ENCODE measurements at regions not wholly inside any gene's neighbourhood (a gene's known extent, or its start where the extent isn't known, plus 50 kb on each side); places are given as distances from the start of the nearest gene placed in this dataset.

- TF ChIP-seq TAF1 (IDR thresholded peaks at IDR 0.05; ENCODE audit: borderline replicate concordance, low read depth, low read length) (no peak), REST (IDR thresholded peaks at IDR 0.05; ENCODE audit: low read depth, low read length) (no peak), EZH2phosphoT487 (IDR thresholded peaks at IDR 0.05; ENCODE audit: borderline replicate concordance, low read depth) (no peak), CTCF (IDR thresholded peaks at IDR 0.05) (no peak), JUND (IDR thresholded peaks at IDR 0.05) (no peak), PBX3 (IDR thresholded peaks at IDR 0.05) (no peak), MAX (IDR thresholded peaks at IDR 0.05; ENCODE audit: low read depth) (no peak), SIN3A (IDR thresholded peaks at IDR 0.05; ENCODE audit: borderline replicate concordance, low read depth, low read length) (no peak), USF2 (IDR thresholded peaks at IDR 0.05; ENCODE audit: borderline replicate concordance, low read depth, low read length) (no peak), RXRA (IDR thresholded peaks at IDR 0.05; ENCODE audit: borderline replicate concordance, low read depth) (no peak), TEAD4 (IDR thresholded peaks at IDR 0.05; ENCODE audit: borderline replicate concordance, insufficient read depth) (no peak), GATA2 (CRISPR knock-in tag; IDR thresholded peaks at IDR 0.05) (no peak), FOSL2 (IDR thresholded peaks at IDR 0.05; ENCODE audit: borderline replicate concordance, low read depth) (no peak)
Observed at GRCh38 chr17:69744512-69745070, 330.1 kb downstream of the MAP2K6 start.

Data from SK-N-SH (cell line).